ENCODE measurements at regions not wholly inside any gene's neighbourhood (a gene's known extent, or its start where the extent isn't known, plus 50 kb on each side); places are given as distances from the start of the nearest gene placed in this dataset.
"Not testable (repeated sequence)": the region's sequence is repeated elsewhere in the genome, so short reads cannot be mapped to it uniquely, and the experiment has no call there.

GRCh38 chr1:109840011-109840629 is 70.5 kb upstream of the CSF1 start:
- Histone ChIP-seq H3K79me2 (no peaks in the 10 kb centered on the region), H4K20me1 (ENCODE audit: insufficient read depth, poor library complexity, severe bottlenecking) (no peaks in the 10 kb centered on the region), H3K4me3 (no peak overlapping the region), H3K4me1 (ENCODE audit: insufficient read depth) (no peaks in the 10 kb centered on the region), H3K9me3 (ENCODE audit: low read depth) (no peaks in the 10 kb centered on the region), H3K27me3 (no peaks in the 10 kb centered on the region), H3K27ac (no peak overlapping the region), H3K36me3 (replicated peaks; ENCODE audit: insufficient read depth, low read depth) (no peaks in the 10 kb centered on the region), H3K9me2 (replicated peaks; ENCODE audit: insufficient read depth) (no peaks in the 10 kb centered on the region), H3K4me2 (no peak overlapping the region), H2AFZ (no peak overlapping the region)
- no peak for DNase-seq (ENCODE audit: low spot score)
- WGBS (ENCODE audit: low lambda C conversion rate, missing lambda C conversion rate): 77% methylated on average over 5 of the region's 5 CpGs
- TF ChIP-seq EZH2 (IDR thresholded peaks at IDR 0.05; ENCODE audit: borderline replicate concordance): no peak
- no peak for TF ChIP-seq EZH2phosphoT487 (IDR thresholded peaks at IDR 0.05; ENCODE audit: low read depth, severe bottlenecking, unreplicated experiment)
- TF ChIP-seq CTCF (IDR thresholded peaks at IDR 0.05; ENCODE audit: poor library complexity): no peak

- not testable (repeated sequence) for H2AFZ ChIP-seq; DNase-seq (ENCODE audit: low spot score); H3K9me3 ChIP-seq (ENCODE audit: low read depth); H3K4me1 ChIP-seq (ENCODE audit: insufficient read depth); H4K20me1 ChIP-seq (ENCODE audit: insufficient read depth, poor library complexity, severe bottlenecking); H3K27ac ChIP-seq; H3K4me3 ChIP-seq; H3K79me2 ChIP-seq; H3K9me2 ChIP-seq (replicated peaks; ENCODE audit: insufficient read depth); H3K4me2 ChIP-seq; H3K36me3 ChIP-seq (replicated peaks; ENCODE audit: insufficient read depth, low read depth); H3K27me3 ChIP-seq
- WGBS (ENCODE audit: low lambda C conversion rate, missing lambda C conversion rate): 62% methylated on average over 1 of the region's 1 CpG
Measured at GRCh38 chr1:109839276-109839675, 71.4 kb upstream of the CSF1 start.

- no peaks in the 10 kb centered on the region for H3K79me2 ChIP-seq
- H3K4me1 ChIP-seq (ENCODE audit: insufficient read depth): no peaks in the 10 kb centered on the region
- DNase-seq (ENCODE audit: low spot score): no peak
- H3K9me2 ChIP-seq (replicated peaks; ENCODE audit: insufficient read depth): no peaks in the 10 kb centered on the region
- WGBS (ENCODE audit: low lambda C conversion rate, missing lambda C conversion rate): 73% methylated on average over 4 of the region's 4 CpGs
- H3K4me2 ChIP-seq: no peak overlapping the region
- H4K20me1 ChIP-seq (ENCODE audit: insufficient read depth, poor library complexity, severe bottlenecking): no peaks in the 10 kb centered on the region
- H2AFZ ChIP-seq: no peak overlapping the region
- no peaks in the 10 kb centered on the region for H3K27me3 ChIP-seq
- H3K4me3 ChIP-seq: no peak overlapping the region
- no peaks in the 10 kb centered on the region for H3K9me3 ChIP-seq (ENCODE audit: low read depth)
- H3K36me3 ChIP-seq (replicated peaks; ENCODE audit: insufficient read depth, low read depth): no peaks in the 10 kb centered on the region
- H3K27ac ChIP-seq: no peak overlapping the region
- TF ChIP-seq CTCF (IDR thresholded peaks at IDR 0.05; ENCODE audit: poor library complexity) (no peak), EZH2phosphoT487 (IDR thresholded peaks at IDR 0.05; ENCODE audit: low read depth, severe bottlenecking, unreplicated experiment) (no peak), EZH2 (IDR thresholded peaks at IDR 0.05; ENCODE audit: borderline replicate concordance) (no peak)
Measured at GRCh38 chr1:109838838-109839240, 71.8 kb upstream of the CSF1 start.

GRCh38 chr1:109837852-109838570 is 72.6 kb upstream of the CSF1 start:
- Histone ChIP-seq H3K79me2 (no peaks in the 10 kb centered on the region), H3K9me2 (replicated peaks; ENCODE audit: insufficient read depth) (no peaks in the 10 kb centered on the region), H3K27me3 (no peaks in the 10 kb centered on the region), H4K20me1 (ENCODE audit: insufficient read depth, poor library complexity, severe bottlenecking) (no peaks in the 10 kb centered on the region), H3K36me3 (replicated peaks; ENCODE audit: insufficient read depth, low read depth) (no peaks in the 10 kb centered on the region), H3K9me3 (ENCODE audit: low read depth) (no peaks in the 10 kb centered on the region), H2AFZ (no peak overlapping the region), H3K27ac (no peak overlapping the region), H3K4me1 (ENCODE audit: insufficient read depth) (no peaks in the 10 kb centered on the region), H3K4me3 (no peak overlapping the region), H3K4me2 (no peak overlapping the region)
- DNase-seq (ENCODE audit: low spot score): no peak
- 91% methylated on average over 2 of the region's 2 CpGs for WGBS (ENCODE audit: low lambda C conversion rate, missing lambda C conversion rate)
- TF ChIP-seq EZH2 (IDR thresholded peaks at IDR 0.05; ENCODE audit: borderline replicate concordance) (no peak), CTCF (IDR thresholded peaks at IDR 0.05; ENCODE audit: poor library complexity) (no peak), EZH2phosphoT487 (IDR thresholded peaks at IDR 0.05; ENCODE audit: low read depth, severe bottlenecking, unreplicated experiment) (no peak)

- H3K9me2 ChIP-seq (replicated peaks; ENCODE audit: insufficient read depth); H2AFZ ChIP-seq; H3K36me3 ChIP-seq (replicated peaks; ENCODE audit: insufficient read depth, low read depth); H3K4me3 ChIP-seq; H3K79me2 ChIP-seq; H3K4me1 ChIP-seq (ENCODE audit: insufficient read depth); H4K20me1 ChIP-seq (ENCODE audit: insufficient read depth, poor library complexity, severe bottlenecking); H3K27me3 ChIP-seq; H3K9me3 ChIP-seq (ENCODE audit: low read depth); DNase-seq (ENCODE audit: low spot score); H3K27ac ChIP-seq; H3K4me2 ChIP-seq: not testable (repeated sequence)
- WGBS (ENCODE audit: low lambda C conversion rate, missing lambda C conversion rate): 95% methylated on average over 6 of the region's 6 CpGs
Measured at GRCh38 chr1:109835645-109836044, 71.9 kb upstream of the EPS8L3 start.
